ENCODE measurements at regions not wholly inside any gene's neighbourhood (a gene's known extent, or its start where the extent isn't known, plus 50 kb on each side); places are given as distances from the start of the nearest gene placed in this dataset.

DNA sequence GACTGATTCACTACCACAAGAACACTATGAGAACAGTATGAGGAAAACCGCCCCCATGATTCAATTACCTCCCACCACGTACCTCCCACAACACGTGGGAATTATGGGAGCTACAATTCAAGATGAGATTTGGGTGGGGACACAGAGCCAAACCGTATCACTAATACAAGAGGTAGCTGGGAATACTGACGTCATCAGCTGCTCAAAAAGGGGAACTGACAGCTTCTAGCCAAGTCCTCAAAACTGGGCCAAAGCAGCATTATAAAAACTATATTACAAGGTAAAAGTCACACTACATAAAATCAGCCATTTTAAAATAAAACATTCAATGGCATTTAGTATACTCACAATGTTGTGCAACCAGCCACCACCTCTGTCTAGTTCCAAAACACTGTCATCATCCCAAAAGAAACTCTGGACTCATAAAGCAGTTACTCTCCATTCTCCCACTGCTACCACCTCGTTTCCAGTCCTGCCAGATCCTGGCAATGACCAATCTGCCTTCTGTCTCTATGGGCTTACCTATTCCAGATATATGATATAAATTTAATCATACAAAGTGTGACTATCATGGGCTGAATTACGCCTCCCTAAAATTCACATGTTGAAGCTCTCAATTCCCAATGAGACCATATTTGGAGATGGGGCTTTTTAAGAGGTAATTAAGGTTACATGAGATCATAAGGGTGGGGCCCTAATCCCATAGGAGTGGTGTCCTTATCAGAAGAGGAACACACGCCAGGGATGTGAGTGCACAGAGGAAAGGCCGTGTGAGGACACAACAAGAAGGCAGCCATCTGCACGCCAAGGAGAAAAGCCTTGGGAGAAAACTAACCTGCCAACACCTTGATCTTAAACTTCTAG, 192.1 kb downstream of the SETD4 start:
- TF ChIP-seq, protein P1, sequence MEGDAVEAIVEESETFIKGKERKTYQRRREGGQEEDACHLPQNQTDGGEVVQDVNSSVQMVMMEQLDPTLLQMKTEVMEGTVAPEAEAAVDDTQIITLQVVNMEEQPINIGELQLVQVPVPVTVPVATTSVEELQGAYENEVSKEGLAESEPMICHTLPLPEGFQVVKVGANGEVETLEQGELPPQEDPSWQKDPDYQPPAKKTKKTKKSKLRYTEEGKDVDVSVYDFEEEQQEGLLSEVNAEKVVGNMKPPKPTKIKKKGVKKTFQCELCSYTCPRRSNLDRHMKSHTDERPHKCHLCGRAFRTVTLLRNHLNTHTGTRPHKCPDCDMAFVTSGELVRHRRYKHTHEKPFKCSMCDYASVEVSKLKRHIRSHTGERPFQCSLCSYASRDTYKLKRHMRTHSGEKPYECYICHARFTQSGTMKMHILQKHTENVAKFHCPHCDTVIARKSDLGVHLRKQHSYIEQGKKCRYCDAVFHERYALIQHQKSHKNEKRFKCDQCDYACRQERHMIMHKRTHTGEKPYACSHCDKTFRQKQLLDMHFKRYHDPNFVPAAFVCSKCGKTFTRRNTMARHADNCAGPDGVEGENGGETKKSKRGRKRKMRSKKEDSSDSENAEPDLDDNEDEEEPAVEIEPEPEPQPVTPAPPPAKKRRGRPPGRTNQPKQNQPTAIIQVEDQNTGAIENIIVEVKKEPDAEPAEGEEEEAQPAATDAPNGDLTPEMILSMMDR (IDR thresholded peaks at IDR 0.05) = no peak
- no peak for TF ChIP-seq POLR2A (IDR thresholded peaks at IDR 0.05)
- Histone ChIP-seq H3K9me3 (no peaks in the 10 kb centered on the region), H3K27me3 (no peaks in the 10 kb centered on the region), H3K4me1 (no peaks in the 10 kb centered on the region), H3K4me3 (replicated peaks in 1 of 3) (no peak overlapping the region), H3K27ac (no peak overlapping the region), H3K36me3 (no peaks in the 10 kb centered on the region)
- DNase-seq = no peak
- WGBS, 2 donors = 79 to 85% methylated on average over 10 of the region's 10 CpGs
- intact Hi-C loops (cut with DNase I) = no loop called here

DNA sequence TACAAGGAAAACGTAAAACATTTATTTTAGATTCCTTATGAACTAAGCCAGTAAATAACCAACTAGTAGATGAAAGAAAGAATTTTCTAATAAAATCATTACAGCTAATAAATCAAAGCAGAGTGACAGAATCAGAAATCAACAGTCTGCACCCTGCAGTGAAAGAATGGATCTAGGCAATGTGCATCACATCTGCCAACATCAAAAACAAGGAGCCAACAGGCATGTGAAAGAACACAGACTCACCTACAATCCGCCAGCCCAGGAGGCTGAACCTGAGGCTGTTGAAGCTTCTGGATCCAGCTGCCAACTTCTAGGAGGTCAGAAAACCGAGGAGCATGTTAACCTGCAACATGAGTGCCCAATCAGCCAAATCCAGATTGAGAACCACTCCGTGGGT, 196.3 kb downstream of the SETD4 start:
- no peak overlapping the region for H3K4me3 ChIP-seq (replicated peaks in 1 of 3)
- no peaks in the 10 kb centered on the region for H3K9me3 ChIP-seq
- H3K27me3 ChIP-seq = no peaks in the 10 kb centered on the region
- intact Hi-C loops (cut with DNase I) = no loop called here
- TF ChIP-seq, protein P1 (IDR thresholded peaks at IDR 0.05) = no peak
- no peak for TF ChIP-seq POLR2A (IDR thresholded peaks at IDR 0.05)
- DNase-seq = no peak
- 52 to 57% methylated on average over 4 of the region's 4 CpGs for WGBS, 2 donors
- no peaks in the 10 kb centered on the region for H3K4me1 ChIP-seq
- H3K27ac ChIP-seq = no peak overlapping the region
- H3K36me3 ChIP-seq = no peaks in the 10 kb centered on the region

DNA sequence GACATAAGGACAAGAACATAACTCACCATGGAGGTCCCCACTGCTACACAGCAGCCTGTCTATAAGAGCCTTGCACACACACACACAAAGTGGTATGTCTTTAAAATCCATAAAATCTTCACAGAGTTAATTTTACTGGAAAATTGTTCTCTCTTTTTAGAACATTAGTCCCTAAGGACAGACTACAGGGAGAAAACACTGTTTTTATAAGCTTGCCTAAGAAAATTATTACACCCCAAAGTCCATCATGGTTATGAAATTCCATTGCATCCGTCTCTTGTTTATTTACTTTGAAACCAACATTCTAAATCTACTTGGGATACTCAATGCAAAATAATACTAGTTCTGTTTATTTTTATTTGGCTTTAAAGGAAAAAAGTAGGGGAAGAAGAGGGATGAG, 197.4 kb downstream of the SETD4 start:
- no peak for DNase-seq
- Histone ChIP-seq H3K4me3 (replicated peaks in 1 of 3) (no peak overlapping the region), H3K9me3 (no peaks in the 10 kb centered on the region), H3K27me3 (no peaks in the 10 kb centered on the region), H3K36me3 (no peaks in the 10 kb centered on the region), H3K4me1 (no peaks in the 10 kb centered on the region), H3K27ac (no peak overlapping the region)
- intact Hi-C loops (cut with DNase I) = no loop called here
- WGBS, 2 donors = 73 to 78% methylated on average over 1 of the region's 1 CpG
- TF ChIP-seq, protein P1 (IDR thresholded peaks at IDR 0.05) = no peak
- no peak for TF ChIP-seq POLR2A (IDR thresholded peaks at IDR 0.05)

DNA sequence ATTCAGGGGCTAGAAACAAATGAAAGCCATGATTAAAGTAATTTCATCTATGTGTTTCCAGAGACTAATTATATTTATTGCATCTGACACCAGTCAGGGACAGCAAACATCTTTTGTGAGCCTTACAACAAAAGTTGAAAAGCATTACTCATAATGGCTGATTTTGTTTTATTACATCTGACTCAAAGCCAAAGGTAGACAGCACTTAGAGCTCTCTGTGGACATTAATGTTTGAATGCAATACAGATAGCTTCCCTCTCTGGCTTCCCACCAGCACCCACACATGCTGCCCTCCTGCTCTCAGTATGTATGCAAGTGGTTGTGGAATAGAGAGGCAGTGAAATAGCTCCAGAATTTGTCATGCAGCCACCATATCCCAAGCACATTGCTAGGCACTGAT, 198.7 kb downstream of the SETD4 start:
- DNase-seq = no peak
- Histone ChIP-seq H3K4me1 (no peaks in the 10 kb centered on the region), H3K36me3 (no peaks in the 10 kb centered on the region), H3K27me3 (no peaks in the 10 kb centered on the region), H3K4me3 (replicated peaks in 1 of 3) (no peak overlapping the region), H3K9me3 (no peaks in the 10 kb centered on the region), H3K27ac (no peak overlapping the region)
- no peak for TF ChIP-seq POLR2A (IDR thresholded peaks at IDR 0.05)
- intact Hi-C loops (cut with DNase I) = no loop called here

DNA sequence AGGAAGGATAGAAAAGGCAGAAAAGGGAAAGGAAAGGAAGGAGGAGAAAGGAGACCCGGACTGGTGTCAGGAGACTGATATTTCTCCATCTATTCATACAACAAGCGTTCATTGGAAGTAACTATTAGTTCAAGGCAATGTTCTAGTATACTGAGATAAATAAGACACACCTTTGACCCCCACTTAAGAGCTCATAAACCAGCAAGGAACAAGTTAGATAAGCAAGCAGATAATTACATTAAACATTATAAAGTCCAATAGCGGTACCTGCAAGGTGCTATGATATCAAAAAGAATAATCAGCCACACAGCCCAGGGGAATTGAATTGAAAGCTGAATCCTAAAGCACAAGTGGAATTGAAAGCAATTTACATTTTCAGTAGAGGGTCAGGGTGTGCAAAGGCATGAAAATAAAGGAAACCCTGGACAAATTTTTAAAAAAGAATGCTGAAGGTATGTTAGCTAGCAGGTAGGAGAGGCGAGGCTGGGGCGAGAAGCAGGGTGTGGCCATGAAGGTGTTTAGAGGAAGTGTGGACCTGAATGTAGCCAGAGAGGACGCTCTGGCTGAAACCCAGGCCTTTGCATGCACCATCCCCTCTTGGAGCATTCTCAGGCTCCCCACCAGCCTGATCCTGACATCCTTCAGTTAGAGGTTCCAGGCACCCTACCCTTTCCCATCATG, 200.0 kb downstream of the SETD4 start:
- Histone ChIP-seq H3K4me1 (no peaks in the 10 kb centered on the region), H3K4me3 (replicated peaks in 1 of 3) (no peak overlapping the region), H3K27ac (no peak overlapping the region), H3K9me3 (no peaks in the 10 kb centered on the region), H3K36me3 (no peaks in the 10 kb centered on the region), H3K27me3 (no peaks in the 10 kb centered on the region)
- WGBS, 2 donors = 89 to 91% methylated on average over 6 of the region's 6 CpGs
- intact Hi-C loops (cut with DNase I) = no loop called here
- TF ChIP-seq, protein P1 (IDR thresholded peaks at IDR 0.05) = no peak
- TF ChIP-seq POLR2A (IDR thresholded peaks at IDR 0.05) = no peak
- DNase-seq = no peak

Data from thyroid gland (tissue), 4 donors.